ENCODE measurements at regions not wholly inside any gene's neighbourhood (a gene's known extent, or its start where the extent isn't known, plus 50 kb on each side); places are given as distances from the start of the nearest gene placed in this dataset.

DNA sequence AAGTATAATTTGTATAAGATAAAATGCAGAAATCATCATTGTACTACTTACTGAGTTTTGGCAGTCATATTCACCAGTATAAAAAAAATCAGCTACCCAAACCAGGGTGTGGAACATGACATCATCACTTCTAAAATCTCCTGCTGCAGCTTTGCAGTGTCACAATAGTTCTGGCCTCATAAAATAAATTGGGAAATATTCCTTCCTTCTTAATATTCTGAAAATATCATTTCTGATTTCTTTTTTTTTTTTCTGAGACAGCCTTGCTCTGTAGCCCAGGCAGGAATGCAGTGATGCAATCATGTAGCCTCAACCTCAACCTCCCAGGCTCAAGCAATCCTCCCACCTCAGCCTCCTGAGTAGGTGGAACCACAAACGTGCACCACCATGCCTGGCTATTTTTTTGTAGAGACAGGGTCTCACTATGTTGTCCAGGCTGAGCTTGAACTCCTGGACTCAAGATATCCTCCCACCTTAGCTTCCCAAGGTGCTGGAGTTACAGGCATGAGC, 101.4 kb downstream of the TMEM18 start:
- DNase-seq (ENCODE audit: low spot score) = no peak

GRCh38 chr2:575030-575726, 102.0 kb downstream of the TMEM18 start:
- DNase-seq (ENCODE audit: low spot score) = no peak

GRCh38 chr2:573805-574392, 103.3 kb downstream of the TMEM18 start:
- DNase-seq (ENCODE audit: low spot score) = no peak

DNA sequence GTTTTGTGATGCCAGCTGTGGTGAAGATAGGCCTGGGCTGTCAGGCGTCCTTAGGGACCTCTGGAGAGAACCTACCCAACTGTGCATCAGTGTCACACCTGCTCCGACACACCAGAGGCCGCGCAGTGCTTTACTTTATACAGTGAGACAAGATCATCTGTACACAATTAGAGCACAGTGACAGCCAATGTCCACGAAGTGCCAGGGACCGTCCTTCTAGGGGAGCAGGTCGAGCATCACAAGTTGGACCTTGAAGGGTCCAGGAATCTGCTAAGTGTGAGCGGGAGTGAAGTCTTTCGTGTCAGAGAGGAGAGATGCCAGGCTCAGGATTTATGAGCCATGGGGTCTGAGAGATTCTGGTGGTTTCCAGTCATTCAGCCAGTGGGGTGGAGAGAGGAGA, 104.2 kb downstream of the TMEM18 start:
- DNase-seq (ENCODE audit: low spot score) = no peak

DNA sequence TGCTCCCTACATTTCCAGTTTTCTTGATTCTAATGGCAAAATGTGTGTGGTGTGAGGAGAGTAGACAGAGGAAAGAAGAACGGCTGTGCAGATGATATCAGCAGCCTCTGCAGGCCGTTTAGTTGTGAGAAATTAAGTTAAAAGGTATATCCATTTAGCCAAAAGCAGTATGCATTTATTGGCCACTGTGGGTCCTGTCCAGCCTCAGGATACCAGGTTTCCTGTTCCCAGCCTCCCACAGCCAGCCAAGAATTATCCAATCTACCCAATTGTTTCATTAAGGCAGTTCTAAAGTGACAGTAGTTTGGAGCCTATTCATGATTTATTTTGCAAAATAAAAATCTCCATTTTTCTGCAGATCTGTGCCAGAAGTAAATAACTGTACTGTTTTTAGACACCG, 107.5 kb downstream of the TMEM18 start:
- DNase-seq (ENCODE audit: low spot score) = no peak

GRCh38 chr2:568639-569235, 108.5 kb downstream of the TMEM18 start:
- no peak for DNase-seq (ENCODE audit: low spot score)

GRCh38 chr2:567865-568638, 109.2 kb downstream of the TMEM18 start:
- peak; percentile 78 for DNase-seq (ENCODE audit: low spot score)

GRCh38 chr2:567496-567864, 109.7 kb downstream of the TMEM18 start:
- no peak for DNase-seq (ENCODE audit: low spot score)

GRCh38 chr2:566379-567313, 110.6 kb downstream of the TMEM18 start:
- DNase-seq (ENCODE audit: low spot score) = no peak

- DNase-seq (ENCODE audit: low spot score) = no peak
Observed at GRCh38 chr2:564471-565181, 112.6 kb downstream of the TMEM18 start.

GRCh38 chr2:563512-563911, 113.7 kb downstream of the TMEM18 start:
- DNase-seq (ENCODE audit: low spot score) = no peak

DNA sequence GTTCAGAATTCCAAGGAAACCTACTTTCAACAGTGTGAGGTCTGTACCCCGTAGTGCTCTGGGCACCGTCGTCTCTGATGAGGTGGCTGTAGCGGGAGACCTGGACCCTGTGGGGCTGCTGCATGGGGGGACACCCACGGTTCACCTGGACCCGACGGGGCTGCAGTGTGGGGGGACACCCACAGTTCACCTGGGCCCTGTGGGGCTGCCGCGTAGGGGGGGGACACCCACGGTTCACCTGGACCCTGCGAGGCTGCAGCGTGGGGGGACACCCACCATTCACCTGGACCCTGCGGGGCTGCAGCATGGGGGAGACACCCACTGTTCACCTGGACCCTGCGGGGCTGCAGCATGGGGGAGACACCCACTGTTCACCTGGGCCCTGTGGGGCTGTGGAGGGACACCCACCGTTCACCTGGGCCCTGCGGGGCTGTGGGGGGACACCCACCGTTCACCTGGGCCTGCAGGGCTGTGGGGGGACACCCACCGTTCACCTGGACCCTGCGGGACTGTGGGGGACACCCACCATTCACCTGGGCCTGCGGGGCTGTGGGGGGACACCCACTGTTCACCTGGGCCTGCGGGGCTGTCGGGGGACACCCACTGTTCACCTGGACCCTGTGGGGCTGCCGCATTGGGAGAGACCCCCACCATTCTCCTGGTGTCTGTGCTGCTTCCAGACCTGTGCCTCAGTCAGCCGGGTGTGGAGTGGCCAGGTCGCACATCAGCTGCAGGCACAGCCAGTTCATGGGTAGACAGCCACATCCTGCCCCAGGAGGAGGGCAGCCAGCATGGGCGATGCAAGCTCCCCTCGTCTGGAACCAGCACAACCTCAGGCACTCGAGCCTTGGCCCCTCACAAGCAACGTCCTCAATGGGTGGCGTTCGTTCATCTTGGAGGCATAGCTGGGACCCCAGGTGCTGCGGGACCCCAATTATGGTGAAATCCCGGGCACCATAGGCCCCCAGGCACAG, 114.5 kb downstream of the TMEM18 start:
- no peak for DNase-seq (ENCODE audit: low spot score)

DNA sequence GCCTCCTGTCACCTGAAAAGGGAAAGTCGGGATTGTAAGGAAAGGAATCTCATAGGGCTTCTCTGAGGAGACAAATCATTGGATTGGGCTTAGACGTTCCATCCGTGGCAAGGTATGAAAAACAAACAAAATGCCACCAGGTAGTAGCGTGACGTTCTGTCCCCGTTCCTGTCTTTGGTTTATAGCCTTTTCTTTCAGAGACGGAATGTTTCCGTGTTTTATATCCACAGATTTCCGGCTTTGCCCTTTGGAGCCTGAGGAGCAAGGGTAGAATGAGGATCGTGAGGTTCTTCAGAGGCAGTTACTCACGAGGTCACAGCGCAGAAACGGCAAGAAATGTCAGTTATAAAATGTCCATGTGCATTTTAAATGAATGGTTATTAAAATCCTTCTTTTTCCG, 118.3 kb downstream of the TMEM18 start:
- no peak for DNase-seq (ENCODE audit: low spot score)

DNA sequence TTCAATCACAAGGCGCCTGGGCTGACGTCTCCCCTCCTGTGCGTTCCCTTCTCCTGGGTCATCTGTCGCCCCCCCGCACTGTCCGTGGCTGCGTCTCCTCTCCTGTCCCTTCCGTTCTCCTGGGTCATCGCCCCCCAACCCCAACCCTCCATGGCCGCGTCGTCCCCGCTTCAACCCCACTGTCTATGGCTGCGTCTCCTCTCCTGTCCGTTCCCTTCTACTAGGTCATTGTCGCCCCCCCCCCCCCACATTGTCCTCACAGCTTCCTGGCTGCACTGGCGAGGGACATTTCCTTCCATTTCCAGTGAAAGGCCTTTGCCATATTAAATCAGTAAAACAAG, 118.9 kb downstream of the TMEM18 start:
- no peak for DNase-seq (ENCODE audit: low spot score)

DNA sequence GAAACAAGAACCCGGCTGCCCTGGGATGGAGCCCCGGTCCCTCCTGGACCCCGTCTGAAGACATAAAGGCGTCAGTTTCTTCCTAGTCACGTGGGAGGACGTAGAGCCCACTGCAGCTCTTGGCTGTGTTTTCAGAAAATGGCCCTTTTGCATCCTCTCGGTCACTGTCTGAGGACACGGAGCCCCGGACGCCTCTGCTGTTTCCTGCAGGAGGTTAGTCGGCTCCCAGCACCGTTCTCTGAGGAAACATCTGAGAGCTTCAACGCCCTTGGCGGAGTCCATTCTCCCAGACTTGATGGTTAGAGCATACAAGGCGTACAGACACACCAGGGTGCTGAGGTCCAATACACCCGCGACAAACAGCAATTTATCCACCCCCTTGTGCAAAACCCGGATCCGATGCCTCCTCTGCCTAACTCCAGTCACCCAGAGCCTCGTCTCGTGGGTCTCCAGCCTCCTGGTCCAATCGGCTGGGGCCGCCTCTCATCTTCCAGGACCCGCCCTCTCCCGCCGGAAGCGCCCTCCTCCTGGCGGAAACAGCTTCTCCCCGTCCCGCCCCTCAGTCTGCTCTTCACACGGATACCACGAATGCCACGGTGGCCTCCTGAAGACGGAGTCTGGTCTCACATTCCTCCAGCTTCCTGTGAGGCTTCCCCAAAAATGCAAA, 119.4 kb downstream of the TMEM18 start:
- DNase-seq (ENCODE audit: low spot score) = no peak

DNA sequence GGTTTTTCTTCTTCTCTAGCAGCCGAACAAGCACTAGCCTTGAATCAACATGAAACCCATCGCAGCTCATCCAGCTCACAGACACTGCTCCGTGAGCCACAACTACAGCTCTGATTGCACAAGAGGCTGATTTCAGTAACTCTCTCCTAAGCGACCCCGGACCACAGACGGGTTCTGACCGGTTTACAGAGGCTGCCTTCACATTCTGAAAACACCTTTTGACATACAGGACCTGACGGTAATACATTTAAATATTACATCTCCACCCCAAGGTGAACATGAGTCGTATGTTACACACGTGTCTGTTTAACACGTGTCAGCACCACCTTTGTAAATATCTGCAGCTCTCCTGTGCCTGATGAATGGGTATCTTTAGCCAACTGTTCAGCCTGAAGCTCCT, 120.7 kb downstream of the TMEM18 start:
- DNase-seq (ENCODE audit: low spot score) = no peak

DNA sequence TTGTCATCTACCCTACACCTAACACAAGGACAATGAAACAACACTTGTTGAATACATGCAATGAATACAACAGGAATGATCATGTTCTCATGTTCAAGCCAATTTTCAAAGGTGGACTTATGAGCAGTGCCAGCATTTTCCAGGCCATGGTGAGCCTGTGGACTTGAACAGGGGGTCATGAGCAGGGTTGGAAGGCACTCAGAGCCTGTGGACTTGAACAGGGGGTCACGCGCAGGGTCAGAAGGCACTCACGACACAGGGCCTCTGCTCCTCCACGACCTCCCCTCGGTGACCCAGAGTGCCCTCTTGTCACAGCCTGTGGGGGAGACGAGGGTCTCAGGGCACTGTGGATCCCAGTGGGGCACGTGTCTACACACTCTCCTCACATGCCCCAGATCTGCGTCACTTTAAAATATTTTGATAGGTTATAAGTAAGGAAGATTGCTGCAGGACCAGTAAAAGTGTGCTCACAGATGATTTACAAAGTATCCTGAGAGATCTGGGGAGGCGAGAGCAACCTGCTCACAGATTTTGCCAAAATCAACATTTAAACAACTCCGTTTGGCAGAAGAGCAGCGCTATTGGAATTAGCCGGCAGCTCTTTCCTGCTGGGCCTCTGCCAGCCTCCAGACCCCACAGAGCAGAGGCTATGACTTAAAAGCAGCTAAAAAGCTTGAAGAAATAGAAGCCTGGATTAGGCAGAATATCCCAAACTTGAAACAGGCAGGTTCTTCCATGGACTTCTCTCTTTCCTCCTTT, 121.9 kb downstream of the TMEM18 start:
- no peak for DNase-seq (ENCODE audit: low spot score)

GRCh38 chr2:554444-554843, 122.8 kb downstream of the TMEM18 start:
- no peak for DNase-seq (ENCODE audit: low spot score)
